GM12878 (cell line): ENCODE measurements at regions not wholly inside any gene's neighbourhood (a gene's known extent, or its start where the extent isn't known, plus 50 kb on each side); places are given as distances from the start of the nearest gene placed in this dataset.
A peak's percentile ranks its signal among the peaks of the same experiment; 100 is the strongest.

Experiments used
- ATAC-seq: fragments of 200-7000 bp; cut with Tn5 transposase; 3 replicates; pipeline ENCODE4 v1.9.1; 2020; ENCODE audit warnings: mild to moderate bottlenecking, moderate library complexity
- BruUV-seq: library from RNA; stranded (reverse); fragments of 400-500 nt; replicated peaks from 2 replicates; lab custom pipeline; 2021; lab: Mats Ljungman, UMichigan
- CTCF ChIA-PET: fragments of 300-600 bp; sonication (Branson Sonifier 250); formaldehyde crosslinking; extraction: SDS; loops from one replicate; lab custom pipeline; 2021; ENCODE audit warnings: inconsistent platforms; lab: Yijun Ruan, JAX
- POLR2A ChIA-PET: fragments of 350-600 bp; formaldehyde crosslinking; extraction: SDS; loops from one replicate; lab custom pipeline; 2021; ENCODE audit warnings: inconsistent platforms; lab: Charles Lee
- RAD21 ChIA-PET: fragments of 300-600 bp; sonication (Branson Sonifier 250); formaldehyde crosslinking; loops from one replicate; lab custom pipeline; 2023; ENCODE audit warnings: antibody characterized with exemption; ENCODE audit not compliant: unreplicated experiment; lab: Charles Lee
- SMC1A ChIA-PET: fragments of 300-600 bp; sonication (Branson Sonifier 250); formaldehyde crosslinking; loops from one replicate; lab custom pipeline; 2023; ENCODE audit not compliant: unreplicated experiment, uncharacterized antibody; lab: Charles Lee
- DNase-seq: peaks from one replicate; pipeline ENCODE4 v3.0.0-alpha.2; 2011; ENCODE audit warnings: low read depth, low spot score
- FAIRE-seq: peaks from 3 replicates; lab custom pipeline; 2011; peaks lifted over from hg19 to GRCh38; lab: Jason Lieb, UNC
- H2AFZ ChIP-seq: 2 replicates; pipeline ENCODE4 v1.6.0; 2011; ENCODE audit warnings: low read depth, low read length, control low read depth; ENCODE audit not compliant: control insufficient read depth
- H3K27ac ChIP-seq: 2 replicates; pipeline ENCODE4 v1.5.1; 2011; ENCODE audit warnings: control low read depth; ENCODE audit not compliant: control insufficient read depth, insufficient read depth
- H3K27me3 ChIP-seq, 2 experiments: replicated peaks in 1 of 2; 2 replicates each; pipeline versions ENCODE4 v1.6.0 to v1.6.1; 2011; ENCODE audit warnings: low read length in 1 of 2; ENCODE audit not compliant: control insufficient read depth in 2 of 2, insufficient read depth in 2 of 2
- H3K36me3 ChIP-seq, 2 experiments: 2 replicates each; pipeline ENCODE4 v1.5.1; 2011; ENCODE audit warnings: low read length in 1 of 2; ENCODE audit not compliant: control insufficient read depth in 2 of 2, insufficient read depth in 2 of 2
- H3K4me1 ChIP-seq: 2 replicates; pipeline ENCODE4 v1.6.1; 2011; ENCODE audit warnings: mild to moderate bottlenecking, low read length, moderate library complexity, mixed read lengths; ENCODE audit not compliant: control insufficient read depth, insufficient read depth
- H3K4me2 ChIP-seq: 2 replicates; pipeline ENCODE4 v1.6.0; 2011; ENCODE audit warnings: control low read depth; ENCODE audit not compliant: control insufficient read depth, insufficient read depth
- H3K4me3 ChIP-seq: fragments of 200-600 bp; sonication (generic); 2 replicates; pipeline ENCODE4 v1.5.1; 2016
- H3K79me2 ChIP-seq: 2 replicates; pipeline ENCODE4 v1.6.0; 2011; ENCODE audit warnings: low read length; ENCODE audit not compliant: control insufficient read depth, insufficient read depth
- H3K9ac ChIP-seq: 2 replicates; pipeline ENCODE4 v1.8.0; 2011; ENCODE audit warnings: low read length, control low read depth, mixed read lengths; ENCODE audit not compliant: control insufficient read depth, insufficient read depth
- H3K9me3 ChIP-seq: replicated peaks from 3 replicates; pipeline ENCODE4 v1.5.1; 2011; ENCODE audit warnings: mild to moderate bottlenecking, low read length; ENCODE audit not compliant: control insufficient read depth, insufficient read depth
- H4K20me1 ChIP-seq: 2 replicates; pipeline ENCODE4 v1.6.0; 2011; ENCODE audit not compliant: control insufficient read depth, insufficient read depth
- ATF7 ChIP-seq: fragments of 450-650 bp; IDR thresholded peaks from 2 replicates; pipeline ENCODE4 v1.6.1; 2016; ENCODE audit warnings: low read depth, mild to moderate bottlenecking
- BCLAF1 ChIP-seq: fragments of 450-650 bp; IDR thresholded peaks from 2 replicates; pipeline ENCODE4 v1.6.1; 2017; ENCODE audit warnings: antibody characterized with exemption, mild to moderate bottlenecking, moderate library complexity
- MEF2B ChIP-seq: fragments of 450-650 bp; IDR thresholded peaks from 2 replicates; pipeline ENCODE4 v1.6.1; 2018; ENCODE audit warnings: mild to moderate bottlenecking, moderate library complexity; ENCODE audit not compliant: partially characterized antibody, poor library complexity, severe bottlenecking
- MTA3 ChIP-seq: IDR thresholded peaks from 2 replicates; pipeline ENCODE4 v1.6.1; 2012; ENCODE audit warnings: low read length, inconsistent platforms, borderline replicate concordance
- TCF7 ChIP-seq: IDR thresholded peaks from 2 replicates; pipeline ENCODE4 v1.6.1; 2014; ENCODE audit warnings: antibody characterized with exemption, borderline replicate concordance
- WGBS: methylation state at CpG from one replicate; pipeline ENCODE4 v1.1.6; 2016; ENCODE audit warnings: low lambda C conversion rate; ENCODE audit not compliant: insufficient replicate concordance, insufficient coverage; ENCODE audit errors: missing lambda C conversion rate; 5-methylcytosine and 5-hydroxymethylcytosine counted together
- in situ Hi-C: fragments of 300-500 bp; cut with MboI; formaldehyde crosslinking; loops from 9 replicates; pipeline ENCODE4 v1.14.3; 2018; ENCODE audit warnings: mixed read lengths
- intact Hi-C: fragments of 100-400 bp; cut with micrococcal nuclease; formaldehyde crosslinking; loops from one replicate; pipeline ENCODE4 v1.14.2; 2022; ENCODE audit not compliant: unreplicated experiment

DNA sequence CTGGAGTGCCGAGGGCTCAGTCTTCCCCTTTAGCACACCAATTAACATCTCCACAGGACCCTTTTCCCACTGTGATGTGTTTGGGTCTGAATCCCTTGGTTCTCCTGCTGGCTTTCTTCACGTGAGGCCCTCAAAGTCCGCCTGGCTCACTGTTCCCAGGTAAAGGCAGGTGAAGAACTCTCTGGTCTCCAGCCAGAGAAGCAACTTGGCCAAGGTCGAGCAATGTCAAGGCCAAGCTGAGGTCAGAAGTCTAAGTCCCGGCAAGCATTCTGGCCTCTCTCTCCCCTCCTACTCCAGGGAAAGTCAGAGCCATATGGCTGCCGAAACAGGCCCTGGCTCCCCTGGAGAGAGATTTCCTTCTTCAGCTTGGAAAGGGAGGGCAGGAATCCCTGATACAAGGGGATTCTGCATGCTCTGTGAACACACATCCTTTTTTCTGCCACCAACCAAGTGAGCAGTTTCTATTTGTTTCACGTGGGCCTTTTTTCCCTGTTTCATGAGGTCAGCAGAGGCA, 61.4 kb upstream of the ESRRB start:
- in situ Hi-C loops (no loop called here), intact Hi-C loops (no loop called here)
- H3K4me3 ChIP-seq, result no peak overlapping the region
- H3K79me2 ChIP-seq, result no peaks in the 10 kb centered on the region
- SMC1A ChIA-PET, result no interaction called here
- no peak overlapping the region for H3K9ac ChIP-seq
- no peaks in the 10 kb centered on the region for H3K4me1 ChIP-seq
- H3K4me2 ChIP-seq, result no peak overlapping the region
- H3K9me3 ChIP-seq, result no peaks in the 10 kb centered on the region
- H4K20me1 ChIP-seq, result no peaks in the 10 kb centered on the region
- DNase-seq (no peak), ATAC-seq (no peak), FAIRE-seq (no peak)
- no peak overlapping the region for H2AFZ ChIP-seq
- POLR2A ChIA-PET, result no interaction called here
- WGBS, result 47% methylated on average over 7 of the region's 7 CpGs
- no peaks in the 10 kb centered on the region; a peak in 1 of 4 replicates for H3K27me3 ChIP-seq
- RAD21 ChIA-PET, result interaction anchor here (1.4 kb wide), 1 partner anchor 264 kb away, joined by 3 read pairs; no protein-coding TSS in a partner anchor
- no peaks in the 10 kb centered on the region for H3K36me3 ChIP-seq
- no peak overlapping the region for H3K27ac ChIP-seq
- no peak for TF ChIP-seq MTA3
- no peak for TF ChIP-seq BCLAF1
- no peak for TF ChIP-seq TCF7
- CTCF ChIA-PET, result interaction anchor here (1.4 kb wide), 1 partner anchor 38 kb away, joined by 4 read pairs; no protein-coding TSS in a partner anchor
- BruUV-seq, result no TSS peak

- SMC1A ChIA-PET, result no interaction called here
- H3K79me2 ChIP-seq, result no peaks in the 10 kb centered on the region
- WGBS, result 26% methylated on average over 5 of the region's 5 CpGs
- peak; percentile 34 for TF ChIP-seq MEF2B
- TF ChIP-seq ATF7, result no peak
- TF ChIP-seq, all 136 proteins: peak for 1
- Histone ChIP-seq H2AFZ (no peak overlapping the region), H3K9ac (no peak overlapping the region), H4K20me1 (no peaks in the 10 kb centered on the region), H3K4me3 (no peak overlapping the region), H3K27me3 (no peaks in the 10 kb centered on the region), H3K36me3 (no peaks in the 10 kb centered on the region), H3K9me3 (no peaks in the 10 kb centered on the region), H3K27ac (no peak overlapping the region), H3K4me2 (no peak overlapping the region), H3K4me1 (no peaks in the 10 kb centered on the region)
- RAD21 ChIA-PET, result no interaction called here
- ATAC-seq (no peak), FAIRE-seq (no peak), DNase-seq (peak; percentile 9)
- CTCF ChIA-PET, result no interaction called here
- POLR2A ChIA-PET, result no interaction called here
- intact Hi-C loops, result no loop called here
- in situ Hi-C loops, result no loop called here
- BruUV-seq, result no TSS peak
Observed at GRCh38 chr14:76320486-76320885, 55.5 kb upstream of the ESRRB start.
